Neural progenitor cell (in vitro differentiated cells): ENCODE measurements at regions not wholly inside any gene's neighbourhood (a gene's known extent, or its start where the extent isn't known, plus 50 kb on each side); places are given as distances from the start of the nearest gene placed in this dataset.
A peak's percentile ranks its signal among the peaks of the same experiment; 100 is the strongest.

ENCODE experiments used
- DNase-seq: peaks from one replicate; pipeline ENCODE4 v3.0.0-alpha.2; 2016; ENCODE audit warnings: low spot score
- H2AFZ ChIP-seq: fragments of 200-600 bp; sonication (generic); replicated peaks from 2 replicates; pipeline ENCODE4 v1.6.1; 2016; ENCODE audit warnings: antibody characterized with exemption
- H3F3A ChIP-seq: fragments of 200-600 bp; sonication (generic); 2 replicates; pipeline ENCODE4 v1.6.1; 2016; ENCODE audit warnings: antibody characterized with exemption, low read depth
- H3K27ac ChIP-seq: fragments of 200-600 bp; sonication (generic); 2 replicates; pipeline ENCODE4 v1.5.1; 2016; ENCODE audit warnings: mild to moderate bottlenecking
- H3K27me3 ChIP-seq: fragments of 200-600 bp; sonication (generic); 2 replicates; pipeline ENCODE4 v1.6.1; 2016; ENCODE audit warnings: mild to moderate bottlenecking, moderate library complexity
- H3K36me3 ChIP-seq: fragments of 200-600 bp; sonication (generic); 2 replicates; pipeline ENCODE4 v1.5.1; 2016
- H3K4me1 ChIP-seq: fragments of 200-600 bp; sonication (generic); 2 replicates; pipeline ENCODE4 v1.6.1; 2016; ENCODE audit warnings: mixed run types
- H3K4me2 ChIP-seq: fragments of 200-600 bp; sonication (generic); 2 replicates; pipeline ENCODE4 v1.6.1; 2016
- H3K4me3 ChIP-seq: fragments of 200-600 bp; sonication (generic); 2 replicates; pipeline ENCODE4 v1.5.1; 2016
- H3K79me2 ChIP-seq: fragments of 200-600 bp; sonication (generic); 2 replicates; pipeline ENCODE4 v1.6.1; 2016; ENCODE audit warnings: low read depth
- H3K9ac ChIP-seq: fragments of 200-600 bp; sonication (generic); 2 replicates; pipeline ENCODE4 v1.6.1; 2016
- H3K9me3 ChIP-seq: fragments of 200-600 bp; sonication (generic); 2 replicates; pipeline ENCODE4 v1.5.1; 2016; ENCODE audit warnings: low read depth
- H4K20me1 ChIP-seq: fragments of 200-600 bp; sonication (generic); 2 replicates; pipeline ENCODE4 v1.6.1; 2016; ENCODE audit warnings: low read depth
- H3K27ac Mint-ChIP-seq: 3 replicates; pipeline ENCODE4 v1.8.0; 2021; ENCODE audit warnings: mixed read lengths
- H3K27me3 Mint-ChIP-seq: 2 replicates; pipeline ENCODE4 v1.8.0; 2022; ENCODE audit warnings: low read depth, mild to moderate bottlenecking, inconsistent platforms, moderate library complexity, mixed read lengths; ENCODE audit not compliant: insufficient read depth
- H3K36me3 Mint-ChIP-seq: 3 replicates; pipeline ENCODE4 v1.8.0; 2021; ENCODE audit warnings: mixed read lengths
- H3K4me1 Mint-ChIP-seq: 3 replicates; pipeline ENCODE4 v1.8.0; 2021; ENCODE audit warnings: mixed read lengths
- H3K4me3 Mint-ChIP-seq: 3 replicates; pipeline ENCODE4 v1.8.0; 2021; ENCODE audit warnings: mild to moderate bottlenecking, moderate library complexity, mixed read lengths
- H3K9me3 Mint-ChIP-seq: 3 replicates; pipeline ENCODE4 v1.8.0; 2020; ENCODE audit warnings: mixed read lengths
- EZH2 ChIP-seq: fragments of 200-600 bp; sonication (generic); IDR thresholded peaks from 2 replicates; pipeline ENCODE4 v1.6.1; 2017; ENCODE audit warnings: antibody characterized with exemption, mild to moderate bottlenecking, moderate library complexity
- EZH2phosphoT487 ChIP-seq: fragments of 200-600 bp; sonication (generic); IDR thresholded peaks from 2 replicates; pipeline ENCODE4 v1.6.1; 2017; ENCODE audit warnings: antibody characterized with exemption
- TF ChIP-seq, protein P1 (sequence below): fragments of 200-600 bp; sonication (generic); IDR thresholded peaks from 2 replicates; pipeline ENCODE4 v1.5.1; 2017; ENCODE audit warnings: antibody characterized with exemption, mild to moderate bottlenecking

DNA sequence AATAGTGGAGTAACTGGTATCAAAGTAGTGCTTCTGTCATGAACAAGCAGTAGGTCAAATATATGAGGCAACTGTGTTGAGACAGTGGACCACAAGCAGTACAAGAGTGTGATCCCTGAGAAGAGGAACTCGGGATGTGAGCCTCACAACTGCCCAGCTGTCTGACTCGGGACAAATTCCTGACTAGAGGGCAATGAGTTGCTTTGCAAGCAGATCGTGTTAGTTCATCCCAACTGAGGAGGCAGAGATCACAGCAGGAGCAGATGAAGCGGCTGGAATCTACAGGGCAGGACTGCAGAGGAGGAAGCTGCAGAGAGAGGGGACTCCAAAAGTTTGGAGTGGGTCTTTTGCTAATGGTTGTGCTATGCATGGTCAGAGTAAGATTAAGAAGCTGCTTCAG, 741.1 kb downstream of the DIAPH3 start:
- H3K4me3 ChIP-seq: no peak overlapping the region
- TF ChIP-seq EZH2phosphoT487 (no peak), EZH2 (no peak)
- TF ChIP-seq, protein P1, sequence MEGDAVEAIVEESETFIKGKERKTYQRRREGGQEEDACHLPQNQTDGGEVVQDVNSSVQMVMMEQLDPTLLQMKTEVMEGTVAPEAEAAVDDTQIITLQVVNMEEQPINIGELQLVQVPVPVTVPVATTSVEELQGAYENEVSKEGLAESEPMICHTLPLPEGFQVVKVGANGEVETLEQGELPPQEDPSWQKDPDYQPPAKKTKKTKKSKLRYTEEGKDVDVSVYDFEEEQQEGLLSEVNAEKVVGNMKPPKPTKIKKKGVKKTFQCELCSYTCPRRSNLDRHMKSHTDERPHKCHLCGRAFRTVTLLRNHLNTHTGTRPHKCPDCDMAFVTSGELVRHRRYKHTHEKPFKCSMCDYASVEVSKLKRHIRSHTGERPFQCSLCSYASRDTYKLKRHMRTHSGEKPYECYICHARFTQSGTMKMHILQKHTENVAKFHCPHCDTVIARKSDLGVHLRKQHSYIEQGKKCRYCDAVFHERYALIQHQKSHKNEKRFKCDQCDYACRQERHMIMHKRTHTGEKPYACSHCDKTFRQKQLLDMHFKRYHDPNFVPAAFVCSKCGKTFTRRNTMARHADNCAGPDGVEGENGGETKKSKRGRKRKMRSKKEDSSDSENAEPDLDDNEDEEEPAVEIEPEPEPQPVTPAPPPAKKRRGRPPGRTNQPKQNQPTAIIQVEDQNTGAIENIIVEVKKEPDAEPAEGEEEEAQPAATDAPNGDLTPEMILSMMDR: no peak
- no peak overlapping the region for H3K9ac ChIP-seq
- no peak overlapping the region for H3K27ac ChIP-seq
- H3K27me3 Mint-ChIP-seq: no peaks in the 10 kb centered on the region
- peaks cover 9% of the 10 kb centered on the region for H3K4me1 ChIP-seq
- H3K4me1 Mint-ChIP-seq: peaks cover under 1% of the 10 kb centered on the region
- no peak overlapping the region for H3K4me3 Mint-ChIP-seq
- no peaks in the 10 kb centered on the region for H3K9me3 ChIP-seq
- H3K36me3 ChIP-seq: no peaks in the 10 kb centered on the region
- no peaks in the 10 kb centered on the region for H4K20me1 ChIP-seq
- no peak overlapping the region for H3K4me2 ChIP-seq
- no peaks in the 10 kb centered on the region for H3K27me3 ChIP-seq
- H3K36me3 Mint-ChIP-seq: no peaks in the 10 kb centered on the region
- peak; percentile 41 for DNase-seq
- peaks cover 8% of the 10 kb centered on the region for H3K9me3 Mint-ChIP-seq
- no peaks in the 10 kb centered on the region for H3F3A ChIP-seq
- peak overlapping the region; percentile 9 for H2AFZ ChIP-seq
- no peaks in the 10 kb centered on the region for H3K79me2 ChIP-seq
- H3K27ac Mint-ChIP-seq: no peak overlapping the region

DNA sequence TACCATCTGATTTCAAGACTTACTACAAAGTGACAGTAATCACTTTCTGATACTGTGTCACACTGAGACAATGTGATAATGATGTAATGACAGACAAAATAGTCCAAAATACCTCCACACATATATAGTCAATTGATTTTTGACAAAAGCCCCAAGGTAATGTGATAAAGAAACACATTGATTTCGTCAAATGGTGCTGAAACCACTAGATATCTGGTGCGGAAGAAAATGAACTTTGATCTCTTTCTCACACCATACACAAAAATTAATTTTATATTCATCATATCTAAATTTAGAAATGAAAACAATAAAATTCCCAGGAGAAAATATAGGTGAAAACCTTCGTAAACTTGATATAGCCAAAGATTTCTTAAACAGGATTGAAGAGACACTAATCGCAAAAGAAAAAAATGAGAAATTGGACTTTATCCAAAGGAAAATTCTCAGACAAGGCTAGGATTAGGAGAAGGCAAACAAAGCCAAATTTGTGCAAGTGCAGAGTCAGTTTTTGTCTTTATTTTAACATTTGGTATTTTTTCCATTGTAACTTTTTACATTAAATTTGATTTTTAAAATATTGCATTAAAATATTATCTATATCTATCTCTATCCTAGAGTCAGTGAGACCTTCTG, 739.9 kb downstream of the DIAPH3 start:
- Histone ChIP-seq H3K27me3 (no peaks in the 10 kb centered on the region), H3K9ac (no peak overlapping the region), H3K9me3 (no peaks in the 10 kb centered on the region), H3K79me2 (no peaks in the 10 kb centered on the region), H3K27ac (no peak overlapping the region), H3F3A (no peaks in the 10 kb centered on the region), H4K20me1 (no peaks in the 10 kb centered on the region), H3K4me2 (no peak overlapping the region), H3K4me1 (peaks cover 9% of the 10 kb centered on the region), H3K4me3 (no peak overlapping the region), H3K36me3 (no peaks in the 10 kb centered on the region), H2AFZ (no peak overlapping the region)
- Mint-ChIP-seq H3K9me3 (peaks cover 13% of the 10 kb centered on the region), H3K4me1 (no peaks in the 10 kb centered on the region), H3K36me3 (no peaks in the 10 kb centered on the region), H3K27me3 (no peaks in the 10 kb centered on the region), H3K4me3 (no peak overlapping the region), H3K27ac (no peak overlapping the region)
- DNase-seq: no peak
- TF ChIP-seq, protein P1: no peak
- TF ChIP-seq EZH2: no peak
- TF ChIP-seq EZH2phosphoT487: no peak

DNA sequence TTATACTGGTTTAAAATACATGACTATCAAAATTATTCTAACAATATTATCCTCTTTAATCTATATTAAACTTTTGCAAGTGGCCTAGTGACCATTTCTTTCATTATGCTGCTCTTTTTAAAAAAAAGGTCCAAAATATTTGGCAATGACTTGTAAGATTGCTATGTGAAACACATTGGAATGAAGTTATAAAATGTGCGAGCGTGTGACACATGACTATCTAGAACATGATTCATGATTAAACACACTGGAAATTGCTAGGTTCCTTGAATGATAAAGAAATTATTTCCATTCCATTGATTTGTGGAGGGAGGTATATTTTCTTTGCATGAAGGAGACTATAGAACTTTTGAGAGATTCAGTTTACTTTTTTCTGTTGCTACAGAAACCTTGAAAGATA, 739.1 kb downstream of the DIAPH3 start:
- no peaks in the 10 kb centered on the region for H3K36me3 ChIP-seq
- H3K9me3 Mint-ChIP-seq: peaks cover 13% of the 10 kb centered on the region
- TF ChIP-seq EZH2phosphoT487: no peak
- no peak for TF ChIP-seq EZH2
- TF ChIP-seq, protein P1: no peak
- no peaks in the 10 kb centered on the region for H3K27me3 ChIP-seq
- no peaks in the 10 kb centered on the region for H3K4me1 Mint-ChIP-seq
- no peak overlapping the region for H3K4me3 Mint-ChIP-seq
- peaks cover 3% of the 10 kb centered on the region for H3K27me3 Mint-ChIP-seq
- no peaks in the 10 kb centered on the region for H3F3A ChIP-seq
- H3K4me2 ChIP-seq: no peak overlapping the region
- no peaks in the 10 kb centered on the region for H3K9me3 ChIP-seq
- no peak overlapping the region for H3K4me3 ChIP-seq
- DNase-seq: no peak
- no peaks in the 10 kb centered on the region for H3K36me3 Mint-ChIP-seq
- H3K4me1 ChIP-seq: peaks cover 9% of the 10 kb centered on the region
- no peak overlapping the region for H2AFZ ChIP-seq
- H3K79me2 ChIP-seq: no peaks in the 10 kb centered on the region
- no peak overlapping the region for H3K27ac ChIP-seq
- H4K20me1 ChIP-seq: no peaks in the 10 kb centered on the region
- no peak overlapping the region for H3K27ac Mint-ChIP-seq
- no peak overlapping the region for H3K9ac ChIP-seq
